DMS53 treated with DMSO at 0.1 percent for 48 hours (cell line): ENCODE measurements at regions not wholly inside any gene's neighbourhood (a gene's known extent, or its start where the extent isn't known, plus 50 kb on each side); places are given as distances from the start of the nearest gene placed in this dataset.

Experiments
- DNase-seq: peaks from one replicate; lab custom pipeline; 2025; ENCODE audit not compliant: unreplicated experiment; lab: John Stamatoyannopoulos, UW

DNA sequence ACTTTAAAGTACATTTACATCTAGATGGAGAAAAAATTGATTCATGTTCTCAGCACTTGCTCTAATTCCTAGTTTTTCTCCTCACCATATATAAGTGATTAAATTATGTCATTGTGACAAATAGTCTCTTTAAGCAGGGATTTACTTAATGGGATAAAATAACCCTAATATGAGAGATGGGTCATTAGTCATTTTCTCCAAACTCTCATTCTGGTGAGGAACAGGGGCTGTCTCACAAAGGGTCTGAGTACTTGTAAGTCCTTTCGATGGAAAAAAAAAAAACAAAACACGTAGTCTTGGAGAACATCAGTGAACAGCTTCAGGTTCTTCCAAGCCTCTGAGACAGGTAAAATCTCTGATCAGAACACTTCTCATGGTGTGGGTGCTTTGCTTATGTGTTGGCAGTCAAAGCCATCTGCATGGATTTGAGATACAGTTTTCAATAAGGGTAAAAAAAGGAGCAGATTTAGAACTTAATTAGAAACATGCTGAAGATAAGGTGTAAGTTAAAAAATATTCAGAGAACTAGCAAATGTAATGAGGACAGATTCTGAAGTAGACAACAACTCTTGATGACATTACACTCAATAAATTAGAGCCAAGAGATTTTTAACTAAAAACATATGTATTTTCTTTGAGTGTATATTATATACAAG is 1668.9 kb upstream of the MIR17HG start:
- DNase-seq, result no peak

DNA sequence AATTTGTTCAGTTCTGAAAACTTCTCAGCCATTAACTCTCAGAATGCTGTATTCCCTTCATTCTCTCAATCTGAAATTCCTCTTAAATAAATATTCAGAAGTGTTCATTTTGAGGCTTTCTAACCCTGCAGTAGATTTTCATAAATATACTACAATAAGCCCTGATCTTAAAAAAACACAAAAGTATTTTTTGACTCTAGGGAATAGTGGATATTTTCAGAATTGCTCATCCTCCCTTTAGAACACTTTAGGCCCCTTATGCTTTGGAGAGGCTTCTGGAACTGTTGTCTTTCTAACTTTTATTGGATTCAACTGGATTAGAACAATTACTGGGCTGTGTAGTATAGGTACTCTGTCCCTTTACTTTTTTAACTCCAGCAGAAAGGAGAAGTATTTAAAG is 1662.6 kb upstream of the MIR17HG start:
- DNase-seq, result no peak

DNA sequence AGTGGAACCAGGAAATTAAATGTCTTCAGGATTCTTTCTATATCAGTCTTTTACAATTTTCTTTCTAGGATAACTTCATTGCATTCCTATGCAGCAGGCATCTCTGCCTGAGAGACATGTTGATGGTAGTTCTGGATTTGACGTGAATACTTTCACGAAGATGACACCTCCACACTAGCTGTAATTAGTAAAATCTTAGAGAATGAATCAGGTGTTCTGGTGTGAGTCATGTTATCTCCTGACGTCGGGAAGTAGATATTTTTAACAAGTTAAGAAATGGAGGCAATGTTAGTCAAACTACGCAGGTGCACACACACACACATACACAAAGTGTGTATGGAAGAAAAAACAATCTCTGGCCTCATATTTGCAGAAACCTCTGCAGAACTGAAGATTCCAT is 1661.3 kb upstream of the MIR17HG start:
- DNase-seq, result no peak

DNA sequence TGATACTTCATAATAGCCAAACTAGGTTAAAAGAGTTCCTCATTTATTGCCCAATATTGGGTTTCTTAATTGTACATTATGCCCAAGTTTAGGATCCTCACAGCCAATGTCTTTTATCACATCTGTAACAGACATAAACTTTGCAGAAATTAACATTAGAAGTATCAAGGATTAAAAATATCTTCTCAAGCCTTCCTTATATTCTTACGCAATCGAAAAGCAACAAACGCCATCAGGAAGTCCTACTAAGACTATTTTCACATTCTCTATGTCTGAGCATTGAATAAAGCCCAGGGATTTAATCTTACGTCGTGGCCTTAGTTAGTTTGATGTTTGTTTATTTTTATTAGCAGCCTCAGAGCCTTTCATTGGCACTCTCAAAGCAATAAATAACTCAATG is 1660.4 kb upstream of the MIR17HG start:
- no peak for DNase-seq

DNA sequence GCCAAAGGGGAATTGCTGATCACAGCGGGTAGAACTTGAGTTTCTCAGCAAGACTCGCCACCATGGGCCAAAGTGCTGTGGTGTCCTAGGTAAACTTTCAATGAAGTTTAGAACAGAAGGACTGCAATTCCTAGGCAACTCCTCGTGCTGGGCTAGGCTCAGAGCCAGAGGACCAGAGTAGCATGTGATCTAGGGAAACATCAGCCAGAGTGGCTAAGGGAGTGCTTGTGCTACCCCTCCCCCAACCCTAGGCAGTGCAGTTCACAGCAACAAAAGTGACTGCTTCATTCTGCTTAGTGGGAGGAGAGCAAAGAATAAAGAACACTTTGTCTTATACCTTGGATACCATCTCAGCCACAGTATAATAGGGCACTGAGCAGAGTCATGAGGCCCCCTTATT is 1658.6 kb upstream of the MIR17HG start:
- no peak for DNase-seq

DNA sequence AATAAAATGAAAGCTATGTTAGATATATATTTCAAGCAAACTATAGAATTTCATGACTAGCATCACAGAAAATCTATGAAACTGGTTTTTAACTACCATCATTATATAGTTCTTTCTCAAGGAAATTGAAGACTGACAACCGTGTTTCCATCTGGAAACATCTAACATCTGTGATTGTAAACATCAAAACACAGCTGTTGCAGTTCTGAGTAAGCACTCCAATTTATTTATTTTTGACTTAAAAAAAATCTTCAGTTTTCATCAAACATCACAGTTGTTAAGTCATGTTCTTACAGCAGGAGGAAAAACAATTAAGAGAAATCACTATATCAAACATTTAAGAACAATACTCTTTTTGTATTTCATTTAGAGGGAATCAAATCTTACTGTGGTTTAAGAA is 1653.0 kb upstream of the MIR17HG start:
- peak; percentile 7 for DNase-seq

DNA sequence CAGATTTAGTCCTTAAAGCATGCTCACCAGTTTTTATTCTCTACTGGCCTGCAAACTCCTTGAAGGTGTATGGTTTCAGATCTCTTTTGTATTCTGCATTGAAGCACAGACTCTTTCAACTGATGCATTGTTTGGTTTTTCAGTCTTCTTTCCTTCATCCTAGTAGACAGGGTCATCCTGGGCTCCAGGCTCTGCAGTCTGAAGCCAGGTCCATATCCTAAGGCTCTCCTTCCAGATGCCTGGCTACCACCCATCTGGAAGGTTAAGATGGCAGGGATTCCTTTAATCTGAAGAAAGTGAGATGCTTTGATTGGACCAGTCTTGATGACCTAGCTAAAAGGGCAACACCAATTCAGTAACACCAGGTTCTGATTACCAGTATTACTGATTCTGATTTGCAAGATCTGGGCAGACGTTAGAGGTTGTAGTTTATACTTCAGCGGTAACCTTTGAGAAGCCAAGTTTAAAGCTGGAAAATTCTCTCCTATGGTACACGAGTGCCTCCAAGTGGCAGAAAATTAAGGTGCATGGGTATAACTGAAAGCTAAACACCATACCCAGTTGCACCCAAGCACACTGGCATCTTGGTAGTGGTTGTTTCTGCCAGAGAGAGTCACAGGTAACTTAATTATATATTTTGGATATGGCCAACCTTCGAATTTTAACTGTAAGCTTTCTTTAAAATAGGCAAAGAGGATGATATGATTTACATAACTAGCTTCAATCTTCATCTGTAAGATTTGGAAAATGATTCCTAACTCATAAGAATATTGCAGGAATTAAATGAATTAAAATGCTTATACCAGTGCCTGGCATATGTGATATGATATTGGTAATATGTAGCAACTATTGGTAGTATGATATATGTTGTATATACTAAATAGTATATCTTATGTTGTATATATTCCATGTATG is 1651.9 kb upstream of the MIR17HG start:
- peak; percentile 33 for DNase-seq

DNA sequence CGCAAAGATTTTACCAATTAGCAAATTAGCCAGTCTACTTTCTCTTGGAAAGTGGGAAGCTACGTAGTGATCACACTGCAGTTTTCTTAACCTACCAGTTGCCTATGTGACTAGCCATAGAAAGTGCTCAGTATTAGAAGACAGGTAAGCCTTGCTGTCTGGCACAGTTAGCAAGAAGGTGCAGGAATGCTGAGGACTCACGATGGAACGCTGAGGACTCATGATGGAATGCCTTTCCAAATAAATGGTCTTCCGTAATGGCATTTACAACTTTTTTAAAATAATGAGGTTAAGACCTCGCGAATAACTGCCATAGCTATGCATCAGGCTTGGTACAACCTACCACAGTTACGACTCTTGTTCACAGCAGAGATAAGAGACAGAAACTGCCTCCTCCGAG is 1645.6 kb upstream of the MIR17HG start:
- DNase-seq, result no peak

DNA sequence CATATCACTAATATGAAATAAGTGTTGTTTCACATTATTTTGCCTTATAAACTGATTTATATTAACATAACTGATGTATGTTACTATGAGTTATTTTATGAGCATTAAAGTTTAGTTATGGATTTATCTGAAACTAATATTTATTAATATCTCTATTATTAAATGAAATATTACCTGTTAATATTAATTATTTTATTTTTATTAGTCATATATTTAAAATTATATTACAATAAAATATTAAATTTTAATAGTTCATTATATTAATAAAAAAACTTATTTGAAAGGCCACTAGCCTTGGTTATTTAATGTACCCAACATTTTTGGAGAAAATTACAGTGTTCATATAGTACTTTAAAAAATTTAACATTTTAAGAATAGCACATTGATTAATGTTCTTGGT is 1643.4 kb upstream of the MIR17HG start:
- DNase-seq, result no peak

DNA sequence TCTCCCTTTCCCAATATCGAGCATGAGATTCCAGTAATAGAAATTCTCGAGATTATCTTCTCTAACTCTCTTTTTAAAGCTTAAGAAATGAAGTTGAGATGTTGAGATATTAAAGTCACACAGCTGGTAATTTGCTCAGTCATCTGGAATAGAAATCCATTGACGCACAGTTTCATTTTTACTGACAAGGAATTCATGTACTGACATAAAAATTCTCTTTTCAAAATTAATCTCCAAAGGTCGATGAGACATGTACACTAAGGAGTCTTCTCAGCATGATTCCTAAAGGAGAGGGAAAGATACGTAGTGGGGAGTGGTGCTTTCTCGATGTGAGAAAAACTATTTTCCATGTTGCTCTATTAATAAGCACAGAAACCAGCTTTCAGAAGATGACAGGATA is 1639.5 kb upstream of the MIR17HG start:
- DNase-seq, result no peak

DNA sequence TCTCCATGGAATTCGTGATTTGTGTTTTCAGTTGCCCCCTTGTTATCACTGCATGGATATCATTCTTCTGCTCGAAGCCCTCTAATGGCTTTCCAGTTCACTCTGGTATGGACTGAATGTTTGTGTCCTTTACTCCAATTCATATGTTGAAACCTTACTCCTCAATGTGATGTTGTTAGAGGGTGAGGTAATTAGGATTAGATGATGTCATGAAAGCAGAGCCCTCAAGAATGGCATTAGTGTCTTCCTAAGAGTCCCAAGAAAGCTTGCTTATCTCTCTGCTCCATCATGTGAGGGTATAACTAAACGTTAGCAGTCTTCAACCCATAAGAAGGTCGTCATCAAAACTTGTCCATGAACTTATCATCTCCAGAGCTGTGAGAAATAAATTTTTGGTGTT is 1626.3 kb upstream of the MIR17HG start:
- DNase-seq, result no peak

DNA sequence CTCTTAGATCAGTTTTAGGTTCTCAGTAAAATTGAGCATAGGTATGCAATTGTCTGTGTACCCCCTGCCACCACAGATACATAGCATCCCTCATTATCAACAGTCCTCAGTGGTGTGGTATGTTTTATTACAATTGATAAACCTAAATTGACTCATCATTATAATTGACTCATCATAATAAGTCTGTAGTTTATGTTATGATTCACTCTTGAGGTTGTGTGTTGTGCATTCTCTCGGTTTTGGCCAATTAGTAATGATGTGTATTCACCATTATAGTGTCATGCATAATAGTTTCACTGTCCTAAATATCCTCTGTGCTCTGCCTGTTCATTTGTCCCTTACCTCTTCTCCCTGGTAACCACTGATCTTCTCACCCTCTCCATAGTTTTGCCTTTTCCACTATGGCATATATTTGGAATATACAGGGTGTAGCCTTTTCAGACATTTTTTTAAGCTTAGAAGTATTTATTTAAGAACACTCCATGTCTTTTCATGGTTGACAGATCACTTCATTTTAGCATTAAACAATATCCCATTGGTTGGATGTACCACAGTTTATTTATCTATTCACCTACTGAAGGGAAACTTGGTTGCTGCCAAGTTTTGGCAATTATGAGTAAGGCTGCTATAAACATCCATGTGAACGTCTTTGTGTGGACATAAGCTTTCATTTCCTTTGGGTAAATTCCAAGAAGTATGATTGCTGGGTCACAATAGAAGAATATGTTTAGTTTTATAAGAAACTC is 1620.6 kb upstream of the MIR17HG start:
- no peak for DNase-seq

DNA sequence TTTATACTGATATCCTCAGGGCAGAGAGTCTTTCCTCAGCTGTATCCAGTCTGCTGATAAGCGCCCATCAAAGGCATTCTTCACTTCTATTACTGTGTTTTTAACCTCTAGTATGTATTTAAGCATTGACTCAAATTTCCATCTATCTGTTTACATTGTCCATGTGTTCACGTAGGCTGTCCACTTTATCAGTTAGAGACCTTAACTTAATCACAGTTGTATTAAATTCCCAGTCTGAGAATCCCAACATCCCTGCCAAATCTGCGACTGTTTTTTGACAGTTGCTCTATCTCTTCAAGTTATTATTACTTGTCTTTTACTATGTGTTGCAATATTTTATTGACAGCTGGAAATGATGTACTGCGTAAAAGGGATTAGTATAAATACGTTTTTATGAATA is 1613.7 kb upstream of the MIR17HG start:
- no peak for DNase-seq

DNA sequence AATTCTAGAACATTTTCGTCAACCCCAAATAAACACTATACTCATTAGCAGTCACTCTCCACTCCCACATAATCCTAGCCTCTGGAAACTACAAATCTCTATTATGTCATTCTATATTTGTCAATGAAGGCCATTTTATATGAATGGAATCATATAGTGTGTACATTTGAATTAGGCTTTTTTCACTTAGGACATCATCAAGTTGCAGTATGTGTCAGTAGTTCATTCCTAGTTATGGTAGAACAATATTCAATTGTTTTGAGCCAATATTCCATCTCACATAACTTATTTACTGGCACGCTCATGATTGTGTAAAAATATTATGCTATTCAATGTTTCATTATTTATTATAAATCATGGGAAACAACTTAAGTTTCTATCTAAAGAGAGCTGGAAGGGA is 1610.4 kb upstream of the MIR17HG start:
- DNase-seq, result no peak

DNA sequence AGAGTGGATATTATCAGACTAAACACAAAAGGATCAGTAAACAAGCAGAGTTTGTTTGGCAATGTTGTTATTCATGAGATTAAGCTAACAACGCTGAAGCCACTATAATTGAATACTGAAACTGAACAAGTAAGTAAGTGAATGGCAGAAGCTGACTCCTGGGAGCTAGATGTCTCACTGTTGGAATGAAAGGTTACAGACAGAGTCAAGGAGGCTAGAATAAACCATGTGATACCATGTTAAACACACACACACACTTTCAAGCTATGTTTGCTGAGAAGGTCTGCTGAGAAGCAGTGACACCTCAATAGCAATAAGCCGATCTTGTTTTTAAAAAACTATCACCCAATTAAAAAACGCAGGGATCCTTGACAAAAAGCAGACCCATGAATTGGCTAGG is 1609.4 kb upstream of the MIR17HG start:
- DNase-seq, result no peak

DNA sequence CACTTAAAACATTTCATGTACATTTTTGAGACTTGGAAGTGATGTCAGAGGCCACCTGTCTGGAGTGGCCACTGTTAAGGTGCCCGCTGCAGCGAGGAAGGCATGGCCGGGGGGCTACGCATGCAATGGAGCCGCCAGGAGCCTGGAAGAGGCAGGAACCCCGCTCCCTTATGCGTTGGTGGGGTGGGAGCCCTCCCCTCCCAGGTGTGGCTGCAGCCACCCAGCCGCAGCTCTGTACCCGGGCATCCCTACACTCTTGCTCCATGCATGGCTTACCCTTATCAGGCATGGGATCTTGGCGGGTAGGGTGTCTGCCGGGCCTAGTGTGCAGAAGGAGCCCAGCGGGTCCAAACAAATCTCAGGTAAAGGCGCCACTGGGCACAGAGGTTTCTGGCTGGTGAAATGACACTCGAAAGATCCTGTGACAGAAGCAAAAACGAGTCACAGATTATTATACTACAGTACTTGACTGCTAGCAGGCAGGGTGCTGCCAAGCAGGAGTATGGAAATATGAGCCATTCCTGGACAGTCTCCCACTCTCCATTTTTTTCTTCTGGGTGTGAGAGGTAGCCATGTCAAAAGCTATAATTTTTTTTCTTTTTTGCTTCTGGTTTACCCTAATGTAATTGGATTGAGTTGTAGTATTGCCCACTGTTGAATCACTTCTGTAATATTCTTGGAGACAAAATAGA is 1606.3 kb upstream of the MIR17HG start:
- no peak for DNase-seq

DNA sequence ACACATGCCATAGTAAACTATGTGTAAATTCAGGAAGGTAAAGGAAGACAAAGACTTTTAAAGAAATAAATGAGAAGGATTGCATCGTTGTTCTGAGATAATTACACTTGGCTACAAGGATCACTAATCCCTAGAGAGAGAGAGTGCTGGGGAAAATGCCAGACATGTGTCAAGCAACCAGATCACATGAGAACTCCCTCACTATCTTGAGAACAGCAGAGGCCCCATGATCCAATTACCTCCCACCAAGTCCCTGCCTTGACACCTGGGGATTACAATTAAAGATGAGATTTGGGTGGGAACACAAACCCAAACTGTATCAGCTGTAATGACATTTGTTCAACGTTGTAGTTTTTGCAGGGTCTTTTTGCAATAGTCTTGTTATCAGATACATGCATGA is 1600.9 kb upstream of the MIR17HG start:
- no peak for DNase-seq

DNA sequence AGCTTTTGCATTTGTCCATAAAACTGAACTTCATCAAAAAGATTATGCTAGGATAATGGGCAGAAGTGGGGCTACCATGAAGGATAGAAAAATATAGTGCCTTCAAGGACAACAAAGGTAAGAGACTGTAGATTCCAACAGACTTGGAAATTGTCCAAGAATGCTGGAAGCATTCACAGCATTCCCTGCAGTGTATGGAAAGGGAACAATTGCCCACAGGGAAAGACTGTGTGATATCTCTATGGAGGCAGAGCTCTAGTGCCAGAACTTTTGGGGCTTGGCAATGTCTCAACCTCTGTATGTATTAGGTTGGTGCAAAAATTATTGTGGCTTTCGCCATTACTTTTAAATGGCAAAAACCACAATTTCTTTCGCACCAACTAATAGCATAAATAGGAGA is 1598.8 kb upstream of the MIR17HG start:
- no peak for DNase-seq

DNA sequence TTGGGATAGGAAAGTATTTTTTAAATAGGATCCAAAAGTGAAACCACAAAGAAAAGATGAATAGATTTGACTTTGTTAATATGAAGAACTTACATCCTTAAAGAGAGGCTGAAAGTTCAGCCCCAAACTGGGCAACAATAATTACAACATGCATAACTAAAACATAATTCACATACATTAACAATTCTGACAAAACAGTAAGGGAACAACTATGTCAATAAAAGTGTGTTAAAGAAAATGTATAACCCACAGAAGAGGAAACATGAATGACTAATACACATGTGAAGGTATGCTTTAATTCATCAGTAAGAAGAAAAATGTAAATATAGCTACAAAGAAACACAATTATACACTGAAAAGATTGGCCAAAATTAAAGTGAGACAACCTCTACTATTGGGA is 1597.6 kb upstream of the MIR17HG start:
- DNase-seq, result no peak

DNA sequence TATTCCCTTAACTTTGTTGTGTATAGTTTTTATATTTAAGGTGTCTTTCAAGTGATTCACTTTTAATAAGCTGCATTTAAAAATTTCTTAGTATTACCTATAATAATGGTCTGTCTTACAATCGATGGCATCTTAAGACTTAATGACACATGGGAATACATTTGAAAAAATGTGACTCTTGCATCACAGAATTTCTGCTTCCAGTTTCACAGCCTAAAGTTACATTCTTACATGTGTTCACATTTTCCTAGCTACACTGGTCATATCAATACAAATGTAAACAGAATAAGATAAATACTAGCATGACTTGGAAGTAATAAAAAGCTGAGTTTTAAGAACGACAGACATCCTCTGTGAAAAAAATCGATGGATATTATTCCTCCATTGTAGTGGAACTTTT is 1597.1 kb upstream of the MIR17HG start:
- DNase-seq, result no peak

DNA sequence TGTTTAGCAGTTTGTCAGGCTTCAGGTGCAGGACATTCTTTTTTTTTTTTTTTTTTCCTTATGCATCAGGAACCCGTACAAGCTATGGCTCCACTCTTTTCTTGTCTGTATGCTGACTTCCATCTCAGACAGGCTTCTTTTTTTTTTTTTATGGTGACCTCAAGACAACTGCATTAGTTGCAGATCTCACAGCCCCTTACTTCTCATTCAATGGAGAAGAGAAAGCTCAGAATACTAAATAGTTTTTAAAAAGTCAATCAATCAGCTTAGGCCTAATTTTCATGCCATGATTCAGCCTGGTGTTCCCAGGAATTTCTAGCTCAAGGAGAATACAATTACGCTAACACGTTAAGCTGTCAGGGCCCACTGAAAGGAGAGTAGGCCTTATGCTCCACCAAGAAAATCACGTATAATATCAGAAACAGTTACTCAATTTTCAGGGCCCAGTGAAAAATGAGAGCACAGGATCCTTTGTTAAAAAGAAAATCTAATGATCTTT is 1596.0 kb upstream of the MIR17HG start:
- DNase-seq, result no peak
